GM18867 (cell line): ENCODE measurements at regions not wholly inside any gene's neighbourhood (a gene's known extent, or its start where the extent isn't known, plus 50 kb on each side); places are given as distances from the start of the nearest gene placed in this dataset.
"Not testable (repeated sequence)": the region's sequence is repeated elsewhere in the genome, so short reads cannot be mapped to it uniquely, and the experiment has no call there.

Source experiments
- ATAC-seq: cut with Tn5 transposase; IDR thresholded peaks from one replicate; pipeline ENCODE4 v1.9.1; 2021; ENCODE audit warnings: mild to moderate bottlenecking, moderate library complexity; ENCODE audit not compliant: unreplicated experiment

DNA sequence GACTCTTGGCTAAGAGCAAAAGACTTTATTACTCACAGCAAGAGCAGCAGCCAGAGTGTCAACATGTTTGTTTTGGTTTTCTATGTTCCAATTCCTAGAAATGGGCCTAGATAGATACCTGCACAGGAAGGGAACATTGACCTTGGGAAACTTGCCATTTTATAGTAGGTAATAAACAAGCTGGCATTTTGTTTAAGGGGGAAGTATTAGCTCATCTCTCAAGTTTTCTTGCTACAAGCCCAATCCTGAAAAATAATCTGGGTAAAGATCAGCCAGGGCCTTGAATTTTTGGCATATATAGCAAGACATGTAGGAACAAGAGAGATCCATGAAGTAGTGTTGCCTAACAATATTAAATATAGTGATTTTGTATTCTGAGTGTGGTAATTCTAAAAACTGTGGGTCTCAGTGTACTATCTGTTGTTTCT lies 51.4 kb upstream of the RGL1 start:
- no peak for ATAC-seq

- no peak for ATAC-seq
Measured at GRCh38 chr1:183744132-183744913, 60.6 kb upstream of the RGL1 start.

DNA sequence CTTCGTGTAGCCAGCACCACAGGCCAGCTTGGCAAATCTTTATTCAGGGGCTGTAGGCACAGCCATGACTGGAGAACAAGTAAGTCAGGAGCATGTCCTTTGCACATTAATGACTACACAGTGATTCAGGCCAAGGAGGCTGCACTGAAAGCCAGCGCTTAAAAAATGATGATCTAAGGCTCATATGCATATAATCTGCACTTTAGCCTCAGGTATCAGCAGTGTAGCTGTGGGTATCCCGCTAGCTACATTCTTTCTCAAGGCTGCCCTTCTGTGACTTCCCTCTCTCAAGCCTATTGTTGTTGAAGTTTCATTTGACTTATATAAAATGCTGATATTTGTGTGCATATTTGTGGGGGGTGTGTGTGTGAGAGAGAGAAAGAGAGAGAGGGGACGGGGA lies 62.6 kb upstream of the RGL1 start:
- no peak for ATAC-seq

DNA sequence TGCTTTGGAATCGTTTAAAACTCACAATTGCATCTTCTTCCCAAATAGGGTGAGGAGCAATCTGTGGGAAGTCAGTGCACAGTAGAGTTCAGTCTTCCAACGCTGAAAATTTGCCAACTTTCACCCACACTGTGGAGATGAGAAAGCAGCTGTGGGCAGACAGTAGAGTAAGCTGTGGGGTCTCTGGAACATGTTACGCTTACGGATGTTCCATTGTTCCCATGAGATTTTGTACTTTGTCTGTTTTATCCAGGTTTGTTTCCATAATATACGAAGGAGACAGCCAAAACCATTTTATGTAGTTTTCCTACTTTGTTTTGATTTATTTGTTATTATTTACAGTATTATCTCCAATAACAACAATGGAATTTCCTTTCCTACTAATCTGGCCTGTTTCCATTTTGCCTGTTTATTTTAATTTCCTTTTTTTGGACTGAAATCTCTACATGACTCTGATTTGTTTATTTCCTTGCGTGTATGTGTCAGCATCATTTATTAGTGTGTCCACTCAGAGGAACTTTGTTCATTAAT lies 65.1 kb upstream of the RGL1 start:
- no peak for ATAC-seq

GRCh38 chr1:183739082-183739481 lies 65.8 kb upstream of the RGL1 start:
- ATAC-seq = no peak

DNA sequence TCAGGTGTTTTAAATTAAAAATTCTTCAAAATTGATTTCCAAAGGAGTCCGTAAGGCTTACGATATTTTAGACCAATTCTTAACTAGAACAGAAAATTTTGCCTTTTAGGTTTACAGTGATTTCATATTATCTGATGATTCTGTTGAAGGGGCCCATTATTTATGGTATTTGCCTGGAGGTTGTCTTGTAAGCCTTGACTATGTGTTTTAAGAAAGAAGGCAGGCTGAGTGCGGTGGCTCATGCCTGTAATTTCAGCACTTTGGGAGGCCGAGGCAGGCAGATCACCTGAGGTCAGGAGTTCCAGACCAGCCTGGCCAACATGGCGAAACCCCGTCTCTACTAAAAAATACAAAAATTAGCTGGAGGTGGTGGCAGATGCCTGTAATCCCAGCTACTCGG lies 67.0 kb upstream of the RGL1 start:
- not testable (repeated sequence) for ATAC-seq

GRCh38 chr1:183736343-183736742 lies 68.6 kb upstream of the RGL1 start:
- no peak for ATAC-seq

DNA sequence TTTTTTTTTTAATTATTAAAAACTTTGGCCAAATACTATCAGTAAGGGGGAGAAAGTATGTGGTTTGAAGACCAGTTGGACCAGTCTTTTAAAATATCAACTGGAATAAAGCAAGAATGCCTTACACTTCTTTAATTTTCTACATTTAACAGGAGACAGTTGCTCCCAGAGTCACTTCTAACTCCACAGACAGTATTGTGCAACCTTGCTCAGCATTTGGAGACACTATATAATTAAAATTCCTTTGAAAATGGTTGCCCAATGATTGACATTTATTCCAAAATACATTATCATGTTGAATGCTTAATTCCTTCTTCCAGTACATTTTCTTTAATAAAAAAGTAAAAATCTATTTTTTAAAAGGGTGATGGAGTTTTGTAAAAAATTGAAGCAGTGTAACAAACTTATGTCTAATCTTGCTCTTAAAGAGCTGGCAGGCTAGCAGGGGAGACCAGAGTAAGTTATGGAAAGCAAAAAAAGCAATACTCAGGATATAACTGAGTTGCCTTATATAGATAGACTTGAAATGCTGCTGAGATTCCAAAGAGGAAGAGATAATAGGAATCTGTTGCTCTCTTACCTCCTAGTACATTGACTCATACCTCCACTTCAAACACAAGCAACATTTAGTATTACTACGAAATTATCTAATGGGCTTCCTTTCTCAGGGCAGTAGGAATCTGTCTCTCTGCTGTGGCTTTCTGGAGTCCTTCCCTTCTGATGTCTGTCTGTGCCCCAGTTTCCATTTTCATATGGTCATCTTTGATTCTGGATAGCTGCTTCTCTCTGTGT lies 69.7 kb upstream of the RGL1 start:
- no peak for ATAC-seq

- ATAC-seq = no peak
Measured at GRCh38 chr1:183734543-183735036, 70.3 kb upstream of the RGL1 start.

DNA sequence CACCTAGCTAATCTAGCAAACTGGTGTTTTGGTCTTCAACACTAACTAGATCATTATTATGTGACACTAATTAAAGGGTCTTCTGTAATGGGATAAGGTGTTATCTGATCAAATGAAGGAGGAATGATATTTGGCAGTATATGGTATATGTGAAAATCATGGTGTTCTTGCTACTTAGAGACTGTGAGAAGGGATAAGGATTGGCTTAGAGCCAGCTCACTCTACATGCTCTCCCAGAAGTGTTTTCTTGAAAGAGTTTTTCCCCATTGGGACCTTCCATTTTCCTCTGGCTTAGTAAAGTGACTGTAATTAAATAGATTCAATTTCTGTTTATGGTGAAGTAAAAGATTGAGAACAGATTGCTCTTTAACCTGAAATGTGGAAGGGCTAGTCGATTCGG lies 71.2 kb upstream of the RGL1 start:
- no peak for ATAC-seq

DNA sequence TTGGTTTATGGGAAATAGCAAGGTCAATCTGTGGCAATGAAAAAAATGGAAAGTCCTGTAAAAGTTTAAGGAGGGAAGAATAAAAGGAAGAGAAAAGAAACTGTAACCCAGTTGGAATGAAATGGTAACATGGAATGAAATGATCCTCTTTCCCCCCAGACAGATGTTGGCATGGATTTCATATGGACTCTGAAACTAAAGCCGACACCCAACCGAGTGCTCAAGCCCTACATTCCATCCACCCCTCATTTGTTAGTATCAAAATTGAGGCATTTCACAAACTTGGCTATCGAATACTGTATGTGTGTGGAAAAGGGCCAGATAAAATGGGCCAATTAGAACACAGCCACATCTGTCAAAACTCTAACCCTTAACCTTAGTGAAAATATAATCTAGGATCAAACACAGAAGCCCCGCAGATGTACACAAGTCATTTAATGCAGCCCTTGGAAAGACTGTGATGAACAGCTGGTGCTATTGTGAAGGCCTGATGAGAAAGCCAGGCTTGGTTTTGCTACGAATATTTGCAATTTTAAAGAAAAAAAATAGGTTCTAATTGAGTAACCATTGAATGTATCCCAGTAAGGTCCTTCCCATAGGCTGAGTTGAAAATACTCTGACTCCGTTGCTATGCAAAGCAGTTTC lies 72.6 kb upstream of the RGL1 start:
- ATAC-seq = no peak

DNA sequence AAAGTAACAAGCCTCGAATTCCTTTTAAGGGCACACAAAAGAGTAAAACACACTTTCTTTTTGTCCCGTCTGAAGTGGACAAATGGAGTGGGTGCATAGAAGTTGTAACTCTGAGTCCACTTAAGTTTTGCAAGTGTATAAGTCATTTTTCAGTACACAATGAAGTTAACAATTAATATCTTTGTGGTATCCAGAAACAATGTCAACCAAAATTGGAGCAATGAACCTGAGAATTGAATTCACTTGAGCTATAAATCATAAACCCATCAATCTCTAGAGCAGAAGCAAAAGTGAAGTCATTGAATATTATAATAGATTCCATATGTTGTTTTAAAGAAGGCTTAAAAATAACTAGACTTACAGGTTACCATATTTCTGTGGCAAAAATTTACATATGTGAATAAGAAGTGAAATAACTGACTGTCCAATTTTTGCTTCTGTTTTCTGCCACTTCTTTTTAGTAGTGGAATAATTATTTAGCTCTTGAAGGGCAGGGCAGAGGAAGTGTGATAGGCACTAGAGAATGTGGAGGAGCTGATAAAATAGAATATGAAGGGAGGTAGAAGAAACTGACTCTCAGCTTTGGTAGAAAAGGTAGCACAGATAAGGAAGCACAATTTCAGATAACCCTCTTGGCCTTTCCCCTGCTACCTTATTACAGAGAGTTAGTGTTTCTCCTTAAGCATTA lies 73.9 kb upstream of the RGL1 start:
- ATAC-seq = peak; percentile 48

DNA sequence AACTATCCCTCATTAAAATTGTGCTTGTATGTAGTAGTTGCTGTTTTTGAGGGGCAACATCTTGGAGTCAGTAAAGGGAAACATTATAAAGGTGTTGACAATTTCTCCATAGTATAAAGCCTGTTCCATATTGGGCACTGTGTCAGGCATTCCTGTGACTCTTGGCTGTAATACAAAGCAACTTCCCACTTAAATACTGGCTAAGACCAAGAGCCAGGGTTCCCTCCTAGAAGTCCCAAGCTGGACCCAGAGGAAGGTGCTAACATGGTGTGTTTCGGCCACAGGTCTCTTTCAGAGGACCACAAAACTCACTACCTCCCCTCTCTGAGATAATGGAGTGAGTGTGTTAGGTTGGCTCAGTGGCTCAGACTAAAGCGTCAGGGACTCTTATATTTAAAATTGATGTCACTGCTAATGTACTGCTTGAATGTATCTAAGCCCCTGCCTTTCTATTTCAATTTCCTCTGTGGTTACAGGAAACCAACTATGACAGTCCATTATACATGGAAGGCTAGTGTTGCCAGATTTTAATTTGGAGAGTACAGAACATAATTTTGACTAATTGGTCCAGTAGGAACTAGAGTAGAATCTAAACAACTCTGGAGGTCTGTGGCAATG lies 74.7 kb upstream of the RGL1 start:
- peak; percentile 33 for ATAC-seq

- ATAC-seq = no peak
Measured at GRCh38 chr1:183726825-183727224, 73.7 kb upstream of the APOBEC4 start.

- no peak for ATAC-seq
Measured at GRCh38 chr1:183724350-183725042, 71.4 kb upstream of the APOBEC4 start.

DNA sequence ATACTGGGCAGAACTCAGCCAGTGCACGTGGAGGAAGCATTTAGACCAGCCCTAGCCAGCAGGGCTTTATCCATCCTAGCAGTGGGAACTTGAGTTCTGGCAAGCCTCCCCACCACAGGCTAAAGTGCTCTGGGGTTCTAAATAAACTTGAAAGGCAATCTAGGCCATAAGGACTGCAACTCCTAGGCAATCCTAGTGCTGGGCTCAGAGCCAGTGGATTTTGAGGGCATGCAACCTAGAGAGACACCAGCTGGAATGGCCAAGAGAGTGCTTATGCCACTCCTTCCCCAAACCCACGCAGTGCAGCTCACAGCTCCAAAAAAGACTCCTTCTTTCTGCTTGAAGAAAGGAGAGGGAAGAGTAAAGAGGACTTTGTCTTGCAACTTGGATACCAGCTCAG lies 70.5 kb upstream of the APOBEC4 start:
- ATAC-seq = no peak

DNA sequence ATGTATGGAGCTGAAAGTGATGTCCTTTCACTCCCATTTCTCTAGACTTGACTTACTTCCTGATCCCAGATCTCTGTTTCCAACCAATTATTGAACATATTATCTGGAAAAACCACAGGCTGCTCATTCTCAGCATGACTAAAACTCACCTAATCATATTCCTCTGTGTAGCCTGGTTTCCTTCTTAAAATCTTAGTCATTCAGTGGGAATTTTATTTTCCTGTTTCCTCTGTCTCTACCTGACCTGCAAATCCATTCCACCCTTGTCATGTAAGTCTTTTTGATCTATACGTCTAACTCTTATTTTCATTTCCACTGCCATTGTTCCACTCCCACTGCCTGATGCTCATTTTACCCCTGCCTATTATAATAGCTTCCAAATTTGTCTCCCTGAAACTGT lies 67.9 kb upstream of the APOBEC4 start:
- ATAC-seq = no peak

- no peak for ATAC-seq
Measured at GRCh38 chr1:183720028-183720427, 66.9 kb upstream of the APOBEC4 start.

DNA sequence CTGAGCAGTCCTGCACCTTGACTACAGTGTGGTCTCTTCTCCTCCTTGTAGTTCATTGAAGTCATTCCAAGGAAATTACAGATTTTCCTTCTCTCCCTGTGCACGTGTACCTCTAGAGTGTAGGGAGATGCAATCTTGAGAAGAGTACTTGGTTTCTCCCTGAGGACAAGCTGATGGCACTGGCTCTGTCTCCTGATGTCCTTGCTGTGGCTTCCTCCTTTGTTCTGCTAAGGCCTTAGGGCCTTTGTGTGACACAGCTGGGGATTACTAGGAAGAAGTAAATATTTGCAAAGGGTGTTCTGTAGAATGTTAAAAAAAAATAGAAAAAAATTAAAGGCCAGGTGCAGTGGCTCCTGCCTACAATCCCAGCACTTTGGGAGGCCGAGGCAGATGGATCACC lies 66.2 kb upstream of the APOBEC4 start:
- no peak for ATAC-seq

DNA sequence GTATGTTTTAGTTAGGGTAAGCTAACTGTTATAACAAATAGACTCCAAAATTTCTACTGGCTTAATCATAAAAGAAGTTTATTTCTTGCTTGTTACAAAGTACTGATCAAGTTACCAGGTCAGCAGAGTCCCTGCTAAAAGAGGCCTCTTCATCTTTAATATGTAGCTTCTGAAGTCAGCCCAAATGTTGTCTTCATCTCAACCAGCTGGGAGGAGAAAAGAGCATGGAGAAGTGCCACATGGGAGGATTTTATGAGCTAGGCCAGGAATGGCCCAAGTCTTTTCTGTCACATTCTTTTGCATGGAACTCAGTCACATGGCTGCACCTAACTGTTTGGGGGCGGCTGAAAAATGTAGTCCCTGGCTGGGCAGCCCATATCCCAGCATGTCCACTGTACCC lies 63.2 kb upstream of the APOBEC4 start:
- no peak for ATAC-seq
